Neural cell (in vitro differentiated cells): ENCODE measurements at regions not wholly inside any gene's neighbourhood (a gene's known extent, or its start where the extent isn't known, plus 50 kb on each side); places are given as distances from the start of the nearest gene placed in this dataset.

Experiments used
- CTCF ChIP-seq: fragments of 450-650 bp; IDR thresholded peaks from 2 replicates; pipeline ENCODE4 v1.5.1; 2014; ENCODE audit warnings: antibody characterized with exemption, mild to moderate bottlenecking, moderate library complexity; ENCODE audit not compliant: poor library complexity, severe bottlenecking
- EP300 ChIP-seq: fragments of 450-650 bp; conservative IDR thresholded peaks from 2 replicates; pipeline ENCODE4 v1.6.1; 2014; ENCODE audit warnings: antibody characterized with exemption, mild to moderate bottlenecking, moderate library complexity; ENCODE audit not compliant: poor library complexity, severe bottlenecking
- EZH2 ChIP-seq: fragments of 200-600, 300-800 bp; shearing (Covaris generic), sonication (generic); IDR thresholded peaks from 2 replicates; pipeline ENCODE4 v1.6.1; 2014; ENCODE audit warnings: antibody characterized with exemption, low read length, borderline replicate concordance, mild to moderate bottlenecking; ENCODE audit not compliant: insufficient read depth, poor library complexity, severe bottlenecking
- POLR2AphosphoS5 ChIP-seq: IDR thresholded peaks from 2 replicates; pipeline ENCODE4 v1.6.1; 2012
- RAD21 ChIP-seq: fragments of 450-650 bp; conservative IDR thresholded peaks from 2 replicates; pipeline ENCODE4 v1.6.1; 2014; ENCODE audit warnings: antibody characterized with exemption, mild to moderate bottlenecking, moderate library complexity
- REST ChIP-seq: IDR thresholded peaks from 2 replicates; pipeline ENCODE4 v1.6.1; 2012; ENCODE audit warnings: borderline replicate concordance
- SMC3 ChIP-seq: fragments of 450-650 bp; conservative IDR thresholded peaks from 2 replicates; pipeline ENCODE4 v1.6.1; 2014; ENCODE audit warnings: antibody characterized with exemption, mild to moderate bottlenecking, moderate library complexity; ENCODE audit not compliant: poor library complexity
- TAF1 ChIP-seq: IDR thresholded peaks from 2 replicates; pipeline ENCODE4 v1.6.1; 2012; ENCODE audit warnings: low read depth

- TF ChIP-seq CTCF (no peak), RAD21 (no peak), POLR2AphosphoS5 (no peak), SMC3 (no peak), REST (no peak), EZH2 (no peak), TAF1 (no peak), EP300 (no peak)
Observed at GRCh38 chr4:18923496-18924161, 902.1 kb upstream of the LCORL start.
